Mononuclear cell (primary cell): ENCODE measurements at regions not wholly inside any gene's neighbourhood (a gene's known extent, or its start where the extent isn't known, plus 50 kb on each side); places are given as distances from the start of the nearest gene placed in this dataset.

Experiments used
- H3K27me3 ChIP-seq: 2 replicates; pipeline ENCODE4 v1.6.0; 2011; ENCODE audit warnings: low read length, control low read depth; ENCODE audit not compliant: insufficient read depth
- H3K4me1 ChIP-seq: 2 replicates; pipeline ENCODE4 v1.5.1; 2011; ENCODE audit warnings: mild to moderate bottlenecking, low read length, control low read depth; ENCODE audit not compliant: insufficient read depth
- H3K4me3 ChIP-seq: 2 replicates; pipeline ENCODE4 v1.5.1; 2011; ENCODE audit warnings: mild to moderate bottlenecking, low read length, moderate library complexity
- H3K9me3 ChIP-seq: 2 replicates; pipeline ENCODE4 v1.5.1; 2011; ENCODE audit warnings: low read depth, mild to moderate bottlenecking, control low read depth, low read length

DNA sequence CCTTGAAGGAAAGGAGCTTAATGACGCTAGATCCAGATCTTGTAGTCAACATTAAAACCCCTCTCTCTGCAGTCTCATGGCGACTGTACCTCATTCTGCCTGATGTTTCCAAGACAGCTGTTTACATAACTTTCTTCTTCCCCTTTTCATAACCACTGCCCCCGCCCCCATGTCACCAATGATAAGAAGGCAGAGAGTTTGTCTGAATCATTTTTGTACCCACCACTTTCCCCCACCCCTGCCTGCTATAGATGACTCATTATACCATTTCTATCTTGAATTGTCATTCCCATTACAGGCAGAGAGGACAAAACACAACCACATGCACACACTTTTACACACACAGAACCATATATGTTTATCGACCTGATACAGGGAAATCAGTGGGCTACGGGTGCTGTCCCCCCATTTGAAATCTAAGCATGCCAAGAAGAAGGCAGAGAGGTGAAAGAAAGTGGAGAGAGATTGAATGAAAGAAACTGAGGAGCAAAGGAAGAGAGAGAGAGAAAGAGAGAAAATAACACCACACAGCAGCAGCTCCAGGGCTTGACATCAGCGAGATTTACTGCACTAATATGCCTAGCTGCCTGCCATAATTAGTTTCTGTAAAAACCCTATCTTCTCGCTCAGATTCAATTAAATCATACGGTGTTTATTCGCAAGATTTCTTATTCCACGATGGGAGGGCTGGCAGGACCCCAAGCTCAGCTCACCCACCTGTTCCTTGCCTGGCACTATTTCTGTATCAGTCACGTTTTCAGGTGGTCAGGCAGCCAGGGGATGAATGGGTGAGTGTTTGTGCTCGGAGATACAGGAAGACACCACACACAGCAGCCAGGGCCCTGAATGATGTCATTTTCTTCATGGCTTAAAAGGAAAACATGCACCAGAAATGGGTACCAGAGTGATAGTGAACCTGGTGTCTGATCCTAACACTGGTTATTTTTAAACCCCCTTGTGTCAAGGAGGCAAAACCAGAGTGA lies 114.3 kb upstream of the SERP2 start:
- Histone ChIP-seq H3K9me3 (no peaks in the 10 kb centered on the region), H3K4me1 (peaks cover 17% of the 10 kb centered on the region), H3K27me3 (no peaks in the 10 kb centered on the region), H3K4me3 (no peak overlapping the region)

DNA sequence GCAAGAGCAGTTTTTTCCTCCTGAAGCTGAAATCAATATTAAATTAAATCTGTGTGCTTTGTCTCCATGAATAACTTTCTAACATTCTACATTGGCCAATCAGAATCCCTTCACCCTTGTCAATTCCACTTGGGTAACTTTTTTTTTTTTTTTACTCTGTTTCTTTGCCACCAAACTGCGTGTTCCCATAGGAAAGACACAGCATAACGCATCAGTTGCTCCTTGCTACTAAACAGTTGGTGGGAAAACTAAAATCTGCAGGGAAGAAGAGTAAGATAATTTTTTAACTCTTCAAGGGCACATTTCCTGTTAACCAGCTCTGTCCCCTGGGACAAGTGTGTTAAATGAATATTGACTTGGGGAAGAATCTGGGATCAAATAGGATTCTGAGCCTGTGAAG lies 113.3 kb upstream of the SERP2 start:
- Histone ChIP-seq H3K9me3 (no peaks in the 10 kb centered on the region), H3K27me3 (no peaks in the 10 kb centered on the region), H3K4me3 (no peak overlapping the region), H3K4me1 (peaks cover 17% of the 10 kb centered on the region)

DNA sequence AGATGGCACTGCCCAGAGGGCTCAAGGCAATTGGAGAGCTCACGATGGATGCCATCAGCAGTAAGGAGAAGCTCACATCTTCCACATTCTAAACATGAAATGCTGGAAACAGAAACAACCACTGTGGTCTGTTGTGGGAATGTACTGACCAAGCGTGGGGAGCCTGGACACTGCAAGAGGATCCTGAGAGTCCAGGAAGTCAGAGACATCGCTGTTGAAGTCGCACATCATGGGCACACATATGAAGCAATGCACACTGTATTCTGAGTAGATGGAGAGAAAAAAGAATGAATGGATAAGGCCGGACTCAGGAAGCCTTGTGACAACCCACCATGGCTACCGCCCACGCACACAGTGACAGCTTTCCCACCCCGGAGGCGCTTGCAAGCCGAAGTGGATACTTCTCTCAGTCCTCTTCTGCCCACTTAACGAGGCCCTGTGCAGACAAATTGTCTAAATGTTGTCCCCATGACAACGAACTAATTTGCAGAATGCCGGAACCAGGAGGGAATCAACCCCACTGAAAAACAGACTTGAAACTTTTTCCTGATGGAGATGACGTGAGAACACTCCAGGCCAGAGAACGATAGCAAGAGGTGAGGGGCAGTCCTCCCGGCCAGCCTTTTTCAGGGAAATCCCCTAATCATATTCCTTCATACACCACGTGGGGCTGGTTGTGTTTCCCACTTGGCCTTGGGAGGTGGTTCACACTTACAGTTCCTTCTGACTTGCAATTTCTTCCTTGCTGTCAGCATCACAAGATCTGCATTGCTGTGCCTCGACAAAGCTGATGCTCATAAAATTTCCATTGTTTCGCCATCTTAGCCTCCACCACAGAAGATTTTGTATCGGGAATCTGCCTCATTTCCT lies 109.6 kb upstream of the SERP2 start:
- Histone ChIP-seq H3K4me1 (peaks cover 13% of the 10 kb centered on the region), H3K9me3 (no peaks in the 10 kb centered on the region), H3K4me3 (no peak overlapping the region), H3K27me3 (no peaks in the 10 kb centered on the region)

DNA sequence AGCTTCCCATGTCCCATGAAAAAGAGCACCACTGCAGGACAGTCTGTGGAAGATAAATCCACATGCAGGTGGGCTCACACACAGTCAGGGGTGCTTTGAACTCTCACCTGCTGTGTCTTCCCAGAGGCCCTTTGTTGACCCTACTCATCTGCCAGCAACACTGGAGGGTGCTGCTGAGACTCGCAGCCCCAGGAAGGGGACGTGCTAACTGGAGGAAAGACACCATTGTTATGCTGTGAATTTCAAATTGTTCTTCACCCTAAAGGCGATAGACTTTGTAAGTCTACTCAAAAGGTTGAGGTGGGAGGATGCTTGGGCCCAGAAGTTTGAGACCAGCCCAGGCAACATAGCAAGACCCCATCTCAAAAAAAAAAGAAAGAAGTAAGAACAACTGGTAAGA lies 107.3 kb upstream of the SERP2 start:
- Histone ChIP-seq H3K9me3 (no peaks in the 10 kb centered on the region), H3K27me3 (no peaks in the 10 kb centered on the region), H3K4me3 (no peak overlapping the region), H3K4me1 (no peaks in the 10 kb centered on the region)

DNA sequence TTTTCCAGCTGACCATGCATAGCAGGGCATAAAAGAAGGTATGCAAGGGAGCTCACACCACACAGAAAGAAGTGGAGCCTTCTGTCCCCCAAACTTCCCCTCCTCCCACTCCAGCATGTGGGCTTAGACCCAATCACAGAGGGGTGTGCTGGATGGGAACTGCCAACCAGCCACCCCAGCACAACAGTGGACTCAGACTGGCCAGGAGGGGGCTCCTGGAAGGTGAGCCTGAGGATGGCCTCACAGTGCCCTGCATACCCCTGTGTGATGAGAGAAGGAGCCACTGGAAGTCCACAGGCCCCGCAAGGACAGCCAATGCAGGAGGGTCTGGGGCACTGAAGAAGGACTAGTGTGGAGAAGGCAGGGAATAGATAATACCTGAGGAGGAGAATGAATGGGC lies 106.9 kb upstream of the SERP2 start:
- Histone ChIP-seq H3K27me3 (no peaks in the 10 kb centered on the region), H3K4me1 (no peaks in the 10 kb centered on the region), H3K9me3 (no peaks in the 10 kb centered on the region), H3K4me3 (no peak overlapping the region)

DNA sequence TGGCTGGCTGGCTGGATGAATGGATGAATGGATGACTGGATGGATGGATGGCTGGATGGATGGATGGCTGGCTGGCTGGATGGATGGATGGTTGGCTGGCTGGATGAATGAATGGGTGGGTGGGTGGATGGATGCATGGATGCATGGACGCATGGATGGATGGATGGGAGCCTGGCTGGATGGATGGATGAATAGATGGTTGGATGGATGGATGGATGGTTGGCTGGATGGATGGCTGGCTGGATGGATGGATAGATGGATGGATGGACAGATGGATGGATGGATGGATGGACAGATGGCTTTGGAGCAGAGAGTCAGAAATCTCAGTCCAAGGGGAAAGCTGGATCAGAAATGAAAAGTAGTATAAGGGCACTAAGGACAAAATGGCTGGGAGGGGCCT lies 106.4 kb upstream of the SERP2 start:
- Histone ChIP-seq H3K27me3 (no peaks in the 10 kb centered on the region), H3K9me3 (no peaks in the 10 kb centered on the region), H3K4me3 (no peak overlapping the region), H3K4me1 (no peaks in the 10 kb centered on the region)

DNA sequence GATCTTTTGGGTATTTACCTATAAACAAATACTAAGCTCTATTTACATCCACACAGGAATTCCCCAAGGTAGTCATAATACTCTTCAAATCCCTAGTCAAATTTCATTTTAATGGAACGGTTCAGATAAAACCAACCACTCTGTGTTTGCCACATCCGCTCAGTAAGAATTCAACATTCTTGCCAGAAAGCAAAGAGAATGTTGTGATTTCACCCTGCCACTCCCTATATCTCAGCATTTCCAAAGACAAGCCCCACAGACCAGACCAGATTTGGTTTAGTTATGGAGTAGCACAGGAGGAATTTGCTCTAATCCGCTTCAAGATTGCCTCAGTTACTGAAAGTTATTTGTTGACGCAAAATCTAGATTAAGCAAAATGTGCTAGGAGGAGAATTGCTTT lies 105.6 kb upstream of the SERP2 start:
- no peaks in the 10 kb centered on the region for H3K27me3 ChIP-seq
- no peaks in the 10 kb centered on the region for H3K4me1 ChIP-seq
- H3K9me3 ChIP-seq, result no peaks in the 10 kb centered on the region
- H3K4me3 ChIP-seq, result no peak overlapping the region

DNA sequence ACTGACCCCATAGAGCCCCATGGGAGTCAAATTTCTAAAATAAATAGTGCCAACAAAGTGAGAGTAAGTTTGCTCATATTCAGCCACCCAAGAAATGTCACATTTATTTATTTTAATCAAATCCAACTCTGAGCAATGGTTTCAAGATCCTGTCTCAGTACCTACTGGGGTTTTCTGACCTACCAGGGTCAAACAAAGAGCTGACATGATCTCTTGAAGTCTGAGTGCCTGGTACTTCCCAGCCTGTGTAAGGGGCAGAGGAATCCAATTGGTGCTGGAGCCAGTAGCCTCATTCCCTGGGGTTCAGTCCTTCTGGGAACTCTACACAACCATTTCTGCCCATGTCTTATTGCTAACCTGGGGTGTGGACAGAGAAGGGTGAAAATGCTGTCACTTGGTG lies 104.6 kb upstream of the SERP2 start:
- H3K9me3 ChIP-seq, result no peaks in the 10 kb centered on the region
- H3K27me3 ChIP-seq, result no peaks in the 10 kb centered on the region
- no peak overlapping the region for H3K4me3 ChIP-seq
- H3K4me1 ChIP-seq, result peaks cover 2% of the 10 kb centered on the region

DNA sequence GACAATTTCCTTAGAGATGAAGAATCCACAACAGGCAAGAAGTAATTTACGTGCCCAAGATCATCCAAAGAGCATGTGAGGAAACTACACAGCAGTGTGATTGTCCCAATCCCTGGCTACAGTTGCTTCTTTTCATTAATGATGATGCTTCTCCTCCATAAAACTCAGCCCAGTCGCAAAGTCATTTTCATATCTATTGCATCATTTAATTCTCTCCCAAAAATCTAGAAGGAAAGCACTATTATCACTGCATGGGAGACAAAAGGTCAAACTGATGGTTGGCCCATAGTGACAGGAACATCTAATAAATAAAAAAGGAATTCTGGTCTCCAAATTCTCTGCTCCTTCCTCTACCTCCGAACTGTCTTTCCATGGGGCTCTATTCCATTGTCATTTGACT lies 103.5 kb upstream of the SERP2 start:
- no peaks in the 10 kb centered on the region for H3K9me3 ChIP-seq
- peaks cover 11% of the 10 kb centered on the region for H3K4me1 ChIP-seq
- H3K4me3 ChIP-seq, result no peak overlapping the region
- no peaks in the 10 kb centered on the region for H3K27me3 ChIP-seq

DNA sequence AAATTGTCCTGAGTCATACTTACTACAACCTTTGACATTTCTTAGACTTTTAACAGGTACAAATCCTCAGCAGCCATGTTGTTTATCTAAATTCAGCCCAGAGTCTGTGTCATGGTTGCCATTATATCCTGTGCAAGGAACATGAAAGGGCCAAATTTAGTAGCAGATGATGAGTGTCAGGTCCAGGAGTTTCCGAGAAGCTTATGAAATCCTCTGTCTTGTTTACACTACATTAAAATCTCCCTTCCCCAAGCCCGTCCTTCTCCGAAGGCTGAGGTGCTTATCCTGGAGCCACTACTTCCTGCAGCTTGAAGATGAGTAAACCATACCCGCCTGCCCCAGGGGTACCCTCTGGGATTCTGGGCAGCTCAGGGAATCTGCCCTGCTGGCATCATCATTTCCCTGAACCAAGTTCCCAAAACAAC lies 102.6 kb upstream of the SERP2 start:
- H3K4me1 ChIP-seq, result peaks cover 19% of the 10 kb centered on the region
- H3K4me3 ChIP-seq, result no peak overlapping the region
- H3K27me3 ChIP-seq, result no peaks in the 10 kb centered on the region
- no peaks in the 10 kb centered on the region for H3K9me3 ChIP-seq

DNA sequence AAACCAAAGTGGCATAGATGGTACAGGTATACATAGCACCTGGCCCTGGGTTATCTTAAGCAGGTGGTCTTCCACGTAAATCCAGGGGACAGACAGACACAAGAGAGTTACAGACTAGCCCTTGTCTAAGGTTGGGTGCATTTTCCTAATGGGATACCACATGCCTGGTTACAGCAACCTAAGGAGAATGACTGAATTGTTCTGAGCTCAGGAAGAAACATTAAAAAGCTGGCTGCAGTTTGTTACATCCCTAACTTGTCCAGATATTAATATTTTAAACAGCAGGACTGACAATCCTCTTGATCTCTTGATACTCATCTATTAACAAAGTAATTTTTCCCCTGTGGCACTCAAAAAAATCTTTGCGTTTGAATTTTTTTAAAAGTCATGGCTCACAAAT lies 102.2 kb upstream of the SERP2 start:
- Histone ChIP-seq H3K9me3 (no peaks in the 10 kb centered on the region), H3K4me3 (no peak overlapping the region), H3K27me3 (no peaks in the 10 kb centered on the region), H3K4me1 (peaks cover 21% of the 10 kb centered on the region)

DNA sequence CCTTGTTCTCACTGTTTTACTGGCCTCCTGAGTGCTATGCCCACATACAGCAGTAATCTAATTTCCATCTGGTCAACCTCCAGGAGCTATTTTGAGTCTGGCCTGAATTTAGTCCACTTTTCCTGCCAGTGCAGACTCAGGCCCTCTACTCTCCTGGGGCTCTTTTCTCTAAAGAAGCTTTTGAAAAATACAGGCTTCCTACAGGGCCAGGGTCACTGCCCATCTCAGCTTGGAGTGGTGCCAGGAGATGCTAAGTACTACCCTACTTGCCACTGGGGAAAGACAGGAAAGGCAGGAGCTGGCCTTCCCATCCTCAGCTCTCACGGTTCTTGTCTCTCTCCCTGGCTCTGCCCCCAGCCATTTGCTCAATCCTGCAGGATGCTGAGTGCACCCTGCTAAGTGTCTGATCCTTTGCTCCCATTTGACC lies 101.7 kb upstream of the SERP2 start:
- no peaks in the 10 kb centered on the region for H3K27me3 ChIP-seq
- H3K4me3 ChIP-seq, result no peak overlapping the region
- H3K4me1 ChIP-seq, result peaks cover 22% of the 10 kb centered on the region
- H3K9me3 ChIP-seq, result no peaks in the 10 kb centered on the region

DNA sequence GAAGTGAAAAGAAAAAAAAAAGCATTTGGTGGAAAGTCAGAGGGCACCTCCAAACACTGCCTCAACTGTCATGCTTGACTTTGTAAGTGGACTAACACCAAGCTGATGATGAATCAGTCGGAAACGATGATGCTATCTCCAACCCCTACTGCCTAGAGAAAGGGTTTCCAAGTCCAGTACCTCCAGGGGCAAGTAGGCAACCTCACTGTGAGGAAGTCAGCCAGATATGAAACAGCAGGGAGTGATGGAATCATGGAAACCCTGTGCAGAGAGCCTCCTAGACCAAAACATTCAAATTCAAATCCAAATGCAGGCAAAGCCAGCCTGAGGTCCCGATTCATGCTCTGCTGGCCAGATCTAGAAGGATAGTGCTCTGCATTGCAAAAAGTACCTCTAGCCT lies 100.9 kb upstream of the SERP2 start:
- H3K27me3 ChIP-seq, result no peaks in the 10 kb centered on the region
- H3K9me3 ChIP-seq, result no peaks in the 10 kb centered on the region
- peaks cover 22% of the 10 kb centered on the region for H3K4me1 ChIP-seq
- H3K4me3 ChIP-seq, result no peak overlapping the region

DNA sequence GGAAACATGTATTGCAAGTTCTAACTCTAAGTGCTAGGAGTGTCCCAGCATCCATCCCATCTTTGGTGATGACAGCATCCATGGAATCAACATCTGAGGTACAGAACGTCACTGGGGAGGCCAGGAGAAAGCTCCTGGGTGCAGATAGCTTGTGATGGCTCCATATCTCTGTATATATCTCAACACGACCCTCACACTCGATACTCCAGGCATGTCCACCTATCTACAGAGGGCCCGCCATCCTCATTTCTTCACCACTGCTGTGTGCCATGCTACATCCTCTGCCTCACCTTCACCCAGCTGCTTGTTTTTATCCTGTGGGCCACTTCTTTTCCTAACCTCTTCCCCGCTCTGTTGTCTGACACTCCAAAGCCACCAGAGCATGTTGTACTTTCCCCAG lies 100.4 kb upstream of the SERP2 start:
- Histone ChIP-seq H3K27me3 (no peaks in the 10 kb centered on the region), H3K9me3 (no peaks in the 10 kb centered on the region), H3K4me3 (no peak overlapping the region), H3K4me1 (peaks cover 22% of the 10 kb centered on the region)

DNA sequence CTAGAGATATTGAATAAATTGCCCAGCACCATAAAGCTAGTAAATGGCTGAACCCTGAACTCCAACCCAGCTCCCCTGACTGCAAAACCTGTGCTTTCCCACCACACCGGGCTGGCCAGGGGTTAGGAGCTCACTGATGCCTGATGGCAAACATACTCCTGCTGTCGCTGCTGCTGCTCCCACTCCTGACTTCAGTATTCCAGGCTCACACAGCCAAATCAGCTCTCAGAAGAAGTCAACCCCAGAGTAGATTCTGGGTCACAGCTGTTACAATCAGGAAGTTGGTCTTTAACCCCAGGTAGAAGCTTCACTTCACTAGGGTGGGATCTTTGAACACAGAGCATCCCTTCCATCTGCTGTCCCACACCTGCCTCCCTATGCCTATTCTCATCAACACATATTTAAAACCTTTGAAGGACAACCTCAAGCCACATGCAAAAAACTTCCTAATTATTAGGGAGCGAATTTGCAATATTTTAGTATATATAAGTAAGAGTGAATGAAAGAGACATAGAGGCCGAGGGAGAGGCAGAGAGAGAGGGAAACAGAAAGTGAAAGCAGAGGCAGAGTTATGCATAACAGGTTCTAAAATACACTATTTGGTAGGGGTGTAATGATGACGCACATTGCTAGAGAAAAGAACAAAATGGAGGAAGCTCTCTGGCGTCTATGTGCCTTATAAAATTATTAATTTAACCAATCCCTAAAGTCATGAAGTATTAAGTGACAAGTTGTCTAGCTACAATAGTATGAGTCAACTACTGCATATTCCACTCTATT lies 99.4 kb upstream of the SERP2 start:
- Histone ChIP-seq H3K9me3 (no peaks in the 10 kb centered on the region), H3K4me3 (peak overlapping the region; percentile 5), H3K27me3 (no peaks in the 10 kb centered on the region), H3K4me1 (peaks cover 22% of the 10 kb centered on the region)
